ENCODE measurements at regions not wholly inside any gene's neighbourhood (a gene's known extent, or its start where the extent isn't known, plus 50 kb on each side); places are given as distances from the start of the nearest gene placed in this dataset.

DNA sequence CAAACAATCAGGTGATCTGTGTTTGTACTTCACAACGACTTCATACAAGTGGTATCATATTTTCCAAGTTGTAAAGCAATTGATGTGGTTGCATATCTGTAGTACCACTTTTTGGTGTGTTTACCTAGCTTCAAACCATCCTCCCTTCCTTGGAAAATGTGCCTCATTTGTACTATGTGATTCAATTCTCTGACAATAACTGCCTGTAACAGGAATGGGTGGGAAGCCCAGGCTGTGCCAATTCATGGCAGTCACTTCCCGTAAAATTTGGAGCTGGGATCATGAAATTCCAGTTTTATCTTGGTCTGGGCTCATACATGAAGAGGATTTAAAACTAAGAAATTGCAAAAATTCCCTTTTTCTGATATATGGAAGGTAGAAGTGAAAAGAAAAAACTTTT lies 250.1 kb downstream of the DIO2 start:
- no peak for DNase-seq (ENCODE audit: low spot score)

DNA sequence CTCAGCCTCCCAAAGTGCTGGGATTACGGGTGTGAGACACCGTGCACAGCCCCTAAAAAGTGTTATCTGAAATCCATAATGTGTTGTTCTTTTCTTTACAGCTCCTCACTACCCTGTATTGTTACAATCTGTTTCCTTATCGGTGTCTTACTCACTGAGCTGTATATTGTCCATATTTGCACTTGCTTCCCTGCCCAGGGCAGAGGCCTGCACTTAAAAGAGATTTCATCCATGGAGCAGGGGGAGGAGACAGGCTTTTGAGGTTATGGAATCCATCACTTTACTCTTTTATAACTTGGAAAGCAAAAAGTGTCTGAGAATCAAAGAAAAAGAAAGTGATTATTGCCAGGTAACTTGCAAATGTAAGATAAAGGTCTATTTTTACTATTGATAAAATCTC lies 251.0 kb downstream of the DIO2 start:
- DNase-seq (ENCODE audit: low spot score), result no peak

DNA sequence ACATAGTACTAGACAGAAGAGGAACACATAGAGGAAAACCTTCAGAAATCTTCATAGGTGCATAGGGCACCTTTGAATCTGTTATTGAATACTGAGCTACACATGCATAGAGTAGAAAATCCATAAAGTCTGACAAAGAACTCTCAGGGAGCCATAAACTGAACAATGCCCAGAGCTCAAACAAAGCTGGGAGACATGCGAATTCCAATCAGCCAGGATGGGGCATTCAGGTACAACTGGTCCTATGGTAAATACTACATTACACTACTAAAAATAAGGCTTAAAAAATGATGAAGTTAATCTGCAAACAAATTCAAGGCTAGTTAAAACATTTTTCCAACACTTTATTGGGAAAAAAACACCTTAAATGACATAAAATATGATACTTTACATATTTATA lies 259.7 kb downstream of the DIO2 start:
- no peak for DNase-seq (ENCODE audit: low spot score)

DNA sequence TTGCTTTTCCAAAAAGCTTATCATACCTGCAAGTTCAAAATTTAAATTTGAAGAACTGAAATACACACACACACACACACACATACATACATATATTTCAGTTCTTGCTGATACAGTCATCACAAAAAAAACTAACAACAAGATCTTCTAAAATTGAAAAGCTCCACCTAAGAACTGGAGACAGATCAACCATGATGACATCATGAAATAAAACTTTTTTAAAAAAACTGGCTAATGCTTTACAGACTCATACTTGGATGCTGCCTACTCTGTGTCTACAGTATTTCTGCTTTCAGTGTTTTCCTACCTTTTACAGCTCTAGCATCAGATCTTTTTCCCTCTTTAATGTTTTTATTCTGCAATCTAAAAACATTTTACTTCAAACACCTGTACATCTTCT lies 261.4 kb downstream of the DIO2 start:
- DNase-seq (ENCODE audit: low spot score), result no peak

DNA sequence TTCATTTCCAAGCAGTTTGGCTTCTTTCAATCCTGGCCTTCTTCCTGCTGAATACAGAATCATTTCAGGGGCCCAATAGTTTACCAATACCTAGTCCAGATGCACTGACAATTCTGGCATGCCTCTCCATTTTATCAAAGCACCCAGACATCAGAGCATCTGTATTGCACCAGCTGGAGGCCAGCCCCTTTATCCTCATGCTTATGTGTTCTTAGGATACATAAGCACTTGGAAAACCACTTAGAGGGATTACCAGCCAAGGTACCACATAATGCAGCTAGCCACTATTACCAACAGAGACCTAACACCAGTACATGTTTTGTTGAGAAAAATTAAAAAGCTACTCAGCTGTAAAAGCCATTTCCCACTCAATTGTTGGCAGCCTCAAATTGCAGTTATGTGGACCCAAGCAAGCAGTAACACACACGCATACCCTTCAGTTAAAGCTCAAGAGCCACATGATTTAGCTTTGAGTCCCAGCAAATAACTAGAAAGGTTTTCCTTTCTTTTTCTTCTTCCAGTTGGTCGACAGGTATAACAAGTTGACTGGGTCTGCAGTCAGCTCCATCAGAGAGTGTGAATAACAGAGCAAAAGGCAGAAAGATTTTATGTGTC lies 263.8 kb downstream of the DIO2 start:
- no peak for DNase-seq (ENCODE audit: low spot score)

- DNase-seq (ENCODE audit: low spot score), result no peak
These were observed 272.1 kb downstream of the DIO2 start for GRCh38 chr14:79939235-79939634.

DNA sequence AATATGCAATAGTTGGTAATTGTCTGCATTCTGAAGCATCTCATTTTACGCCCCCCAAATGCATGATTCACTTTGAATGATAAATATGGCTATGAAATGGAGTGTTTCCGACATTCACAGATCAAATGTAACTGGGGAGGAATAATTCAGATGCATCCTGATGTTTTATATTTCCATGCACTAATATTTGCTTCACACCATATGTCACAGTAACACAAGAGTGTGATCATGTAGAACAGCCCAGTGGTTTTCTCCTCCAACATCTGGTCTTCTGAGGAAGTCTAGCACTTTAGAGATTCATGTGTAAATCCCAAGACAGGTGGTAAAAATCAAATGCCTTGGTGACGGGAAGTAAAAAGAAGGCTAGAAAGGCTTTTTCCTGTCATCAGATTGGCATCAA lies 273.1 kb downstream of the DIO2 start:
- DNase-seq (ENCODE audit: low spot score), result no peak

DNA sequence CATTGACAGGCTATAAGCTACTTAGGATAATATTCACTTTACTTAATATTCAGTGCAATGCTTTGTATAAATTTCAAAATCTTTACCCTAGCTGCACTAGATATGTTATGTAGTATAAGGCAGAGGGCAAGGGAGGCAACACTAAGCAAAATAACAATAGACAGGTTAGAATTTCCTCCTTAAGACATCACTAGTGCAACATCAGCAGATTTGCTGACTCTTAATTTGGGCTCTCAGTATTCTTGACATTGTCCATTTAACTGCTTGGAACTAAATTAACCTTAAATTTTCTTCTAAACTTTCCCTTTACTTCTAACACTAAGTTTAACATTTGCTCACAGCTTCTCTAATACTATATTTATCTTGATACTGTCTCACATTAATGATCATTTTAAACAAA lies 273.9 kb downstream of the DIO2 start:
- DNase-seq (ENCODE audit: low spot score), result no peak

DNA sequence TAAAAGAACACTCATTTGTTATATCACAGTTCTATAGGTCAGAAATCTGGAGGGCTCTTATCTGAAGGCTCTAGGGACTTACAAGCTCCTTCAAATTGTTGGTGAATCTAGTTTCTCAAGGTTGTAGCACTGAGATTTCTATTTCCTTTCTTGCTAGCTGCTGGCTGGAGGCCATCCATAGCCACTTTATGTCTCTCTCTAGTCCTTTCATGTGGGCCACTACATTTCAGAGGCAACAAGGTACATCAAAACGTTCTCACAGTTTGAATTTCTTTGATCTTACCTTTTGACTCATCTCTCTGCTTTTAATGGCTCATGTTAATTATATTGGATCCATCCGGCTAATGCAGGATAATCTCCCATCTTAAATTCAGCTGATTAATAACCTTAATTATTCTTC lies 286.8 kb downstream of the DIO2 start:
- DNase-seq (ENCODE audit: low spot score), result no peak

DNA sequence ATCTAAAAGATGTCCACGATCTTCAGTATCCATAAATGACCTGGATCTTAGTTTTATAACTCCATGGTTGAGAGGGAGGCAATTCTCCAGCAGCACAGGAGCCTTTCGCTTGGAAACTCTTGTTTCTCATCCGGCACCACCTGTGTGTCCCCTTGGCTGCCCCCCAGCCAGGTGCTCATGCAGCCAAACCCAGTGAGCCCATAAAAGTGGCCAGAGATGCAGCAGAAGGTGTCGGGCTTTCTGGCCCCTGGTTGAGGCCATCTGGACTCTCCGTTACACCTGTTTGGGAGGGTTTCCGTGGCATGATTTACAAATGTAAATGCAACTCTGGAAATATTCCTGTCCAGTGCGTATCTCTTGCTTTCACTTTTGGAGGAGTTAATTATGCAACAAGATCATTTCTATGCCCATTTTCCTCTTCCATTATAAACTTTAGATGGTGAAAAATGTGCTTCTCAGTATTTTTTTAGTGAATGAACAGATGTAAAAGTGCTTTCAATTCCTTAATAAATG lies 291.1 kb downstream of the DIO2 start:
- DNase-seq (ENCODE audit: low spot score), result no peak
